HepG2 (cell line): ENCODE measurements at regions not wholly inside any gene's neighbourhood (a gene's known extent, or its start where the extent isn't known, plus 50 kb on each side); places are given as distances from the start of the nearest gene placed in this dataset.

Experiments
- ATAC-seq: fragments of 200-7000 bp; cut with Tn5 transposase; 3 replicates; pipeline ENCODE4 v1.9.1; 2020; ENCODE audit warnings: mild to moderate bottlenecking, moderate library complexity
- BruUV-seq: library from RNA; stranded (reverse); fragments of 400-500 nt; replicated peaks from 2 replicates; lab custom pipeline; 2021; lab: Mats Ljungman, UMichigan
- CTCF ChIA-PET: fragments of 300-600 bp; formaldehyde crosslinking; extraction: SDS; loops from one replicate; lab custom pipeline; 2021; ENCODE audit warnings: low total read pairs, inconsistent platforms, low intra/inter-chr PET ratio; lab: Yijun Ruan, JAX
- POLR2A ChIA-PET: fragments of 350-600 bp; sonication (Branson Sonifier 250); formaldehyde crosslinking; loops from one replicate; lab custom pipeline; 2020; ENCODE audit warnings: antibody characterized with exemption, inconsistent platforms; lab: Yijun Ruan, JAX
- DNase-seq: peaks from one replicate; pipeline ENCODE4 v3.0.0-alpha.2; 2015; ENCODE audit warnings: low spot score
- FAIRE-seq: peaks from 3 replicates; lab custom pipeline; 2011; peaks lifted over from hg19 to GRCh38; lab: Jason Lieb, UNC
- H2AFZ ChIP-seq: one replicate; pipeline ENCODE4 v1.6.1; 2011; ENCODE audit warnings: low read length, inconsistent platforms
- H3K27ac ChIP-seq: fragments of 300-600 bp; 3 replicates; pipeline ENCODE4 v1.8.0; 2011; ENCODE audit warnings: mixed run types, mild to moderate bottlenecking, mixed read lengths, low read length, inconsistent platforms; ENCODE audit not compliant: insufficient read depth; ENCODE audit errors: extremely low read length
- H3K27me3 ChIP-seq, 2 experiments: fragments of 200-600 bp in 1 of 2; 2 replicates in 1 of 2; 3 replicates in 1 of 2; pipeline versions ENCODE4 v1.6.0 to v1.8.0; 2011; ENCODE audit warnings: low read length in 2 of 2, mild to moderate bottlenecking in 2 of 2, moderate library complexity in 2 of 2, inconsistent platforms in 1 of 2; ENCODE audit not compliant: insufficient read depth in 2 of 2, control insufficient read depth in 1 of 2
- H3K36me3 ChIP-seq, 2 experiments: fragments of 200-600 bp in 1 of 2; replicated peaks in 1 of 2; 2 replicates in 1 of 2; 3 replicates in 1 of 2; pipeline versions ENCODE4 v1.5.1 to v1.8.0; 2011; ENCODE audit warnings: low read length in 2 of 2, inconsistent platforms in 1 of 2; ENCODE audit not compliant: insufficient read depth in 2 of 2, control insufficient read depth in 1 of 2
- H3K4me1 ChIP-seq: 2 replicates; pipeline ENCODE4 v1.5.1; 2012; ENCODE audit warnings: low read length, inconsistent platforms; ENCODE audit not compliant: insufficient read depth
- H3K4me2 ChIP-seq: 2 replicates; pipeline ENCODE4 v1.6.0; 2011; ENCODE audit warnings: low read depth, low read length, inconsistent platforms
- H3K4me3 ChIP-seq, 3 experiments: fragments of 200-600 bp in 1 of 3; sonication (generic), shearing (Covaris generic) in 1 of 3; replicated peaks in 1 of 3; 2 replicates each; pipeline ENCODE4 v1.5.1; 2011 to 2016; ENCODE audit warnings: low read length in 3 of 3, inconsistent platforms in 2 of 3, low read depth in 2 of 3, mild to moderate bottlenecking in 2 of 3, control low read depth in 1 of 3, mixed read lengths in 1 of 3; ENCODE audit not compliant: insufficient read depth in 1 of 3
- H3K79me2 ChIP-seq: one replicate; pipeline ENCODE4 v1.6.1; 2011; ENCODE audit warnings: low read length, inconsistent platforms; ENCODE audit not compliant: insufficient read depth
- H3K9ac ChIP-seq: 2 replicates; pipeline ENCODE4 v1.6.0; 2011; ENCODE audit warnings: mild to moderate bottlenecking, low read depth, low read length, inconsistent platforms; ENCODE audit not compliant: insufficient read depth
- H3K9me3 ChIP-seq: 2 replicates; pipeline ENCODE4 v1.5.1; 2012; ENCODE audit warnings: mild to moderate bottlenecking, low read length
- H4K20me1 ChIP-seq: 2 replicates; pipeline ENCODE4 v1.6.0; 2011; ENCODE audit warnings: inconsistent platforms, mild to moderate bottlenecking, low read length, moderate library complexity; ENCODE audit not compliant: insufficient read depth
- CREB1 ChIP-seq, 2 experiments: fragments of 450-650 bp in 1 of 2; IDR thresholded peaks; 2 replicates each; pipeline ENCODE4 v1.6.1; 2016 to 2017; ENCODE audit warnings: control low read depth in 1 of 2, mild to moderate bottlenecking in 1 of 2, missing compliant biosample characterization in 1 of 2, missing genetic modification characterization in 1 of 2
- CSRNP2 ChIP-seq: sonication (generic); formaldehyde crosslinking; conservative IDR thresholded peaks from 2 replicates; pipeline ENCODE4 v1.8.0; 2022; ENCODE audit warnings: low read depth, missing genetic modification reagents
- IKZF1 ChIP-seq: fragments of 450-650 bp; IDR thresholded peaks from 2 replicates; pipeline ENCODE4 v1.7.1; 2016
- PHF8 ChIP-seq: sonication (generic); formaldehyde crosslinking; IDR thresholded peaks from 2 replicates; pipeline ENCODE4 v1.5.0; 2020; ENCODE audit warnings: missing genetic modification reagents
- TFDP1 ChIP-seq: IDR thresholded peaks from 2 replicates; pipeline ENCODE4 v1.6.1; 2016; ENCODE audit warnings: missing compliant biosample characterization, missing genetic modification reagents, borderline replicate concordance
- ZNF800 ChIP-seq: sonication (generic); formaldehyde crosslinking; IDR thresholded peaks from 2 replicates; pipeline ENCODE4 v1.4.0; 2020; ENCODE audit warnings: missing genetic modification reagents
- WGBS: methylation state at CpG from one replicate; pipeline ENCODE4 v1.1.6; 2017; ENCODE audit warnings: low lambda C conversion rate; 5-methylcytosine and 5-hydroxymethylcytosine counted together
- in situ Hi-C: cut with HindIII; loops from 2 replicates; pipeline ENCODE4 v1.10.0; 2017; ENCODE audit warnings: low pct_unique_long_range_greater_than_20kb; ENCODE audit not compliant: extremely low pct_ligation_motif_present
- intact Hi-C: fragments of 100-400 bp; cut with micrococcal nuclease; formaldehyde crosslinking; loops from one replicate; pipeline ENCODE4 v1.10.0; 2022; ENCODE audit not compliant: unreplicated experiment
- TF ChIP-seq, protein P1 (sequence below): sonication (generic); formaldehyde crosslinking; IDR thresholded peaks from 2 replicates; pipeline ENCODE4 v1.5.0; 2020; ENCODE audit warnings: mild to moderate bottlenecking, missing genetic modification reagents

DNA sequence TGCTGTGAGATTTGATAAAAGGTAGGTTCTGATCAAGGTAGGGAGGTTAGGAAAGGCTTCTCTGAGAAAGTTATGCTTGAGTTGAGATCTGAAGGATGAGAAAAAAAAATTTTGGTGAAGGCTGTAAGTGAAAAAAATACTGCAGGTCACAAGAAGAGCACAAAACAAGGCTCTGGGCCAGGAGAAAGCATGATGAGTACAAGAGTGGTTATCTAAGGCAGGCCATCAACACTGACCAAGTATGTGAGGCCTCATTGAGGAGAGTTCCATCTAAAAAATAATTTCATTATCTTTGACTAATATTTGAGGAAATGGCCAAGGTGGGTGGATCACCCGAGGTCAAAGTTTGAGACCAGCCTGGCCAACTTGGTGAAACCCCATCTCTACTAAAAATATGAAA lies 71.6 kb upstream of the SLC4A4 start (continued):
- no peak for TF ChIP-seq CSRNP2
- TF ChIP-seq, all 625 proteins: peak for 0

DNA sequence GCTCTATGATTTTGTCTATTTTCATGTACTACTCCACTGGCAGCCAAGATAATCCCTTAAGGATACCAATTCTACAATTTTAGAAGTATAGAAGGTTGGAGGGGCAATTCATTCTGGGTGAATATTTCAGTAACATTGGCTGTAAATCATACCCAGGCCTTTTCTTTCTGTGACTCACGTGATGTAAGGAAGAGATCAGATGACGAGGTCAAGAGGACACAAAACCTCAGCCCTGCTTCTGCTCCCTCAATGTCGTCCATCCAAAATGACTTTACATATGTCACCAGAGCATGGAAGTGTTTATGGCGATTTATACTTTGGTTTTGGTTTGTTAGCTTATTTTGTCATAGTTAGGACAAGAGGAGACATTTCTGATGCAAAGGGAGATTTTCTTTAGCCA lies 70.7 kb upstream of the SLC4A4 start:
- ChIA-PET CTCF (no interaction called here), POLR2A (no interaction called here)
- Histone ChIP-seq H3K9ac (no peak overlapping the region), H3K27ac (no peak overlapping the region), H3K79me2 (no peaks in the 10 kb centered on the region), H3K4me1 (no peaks in the 10 kb centered on the region), H3K9me3 (no peaks in the 10 kb centered on the region), H3K4me2 (no peak overlapping the region), H2AFZ (no peak overlapping the region), H4K20me1 (no peaks in the 10 kb centered on the region), H3K27me3 (no peaks in the 10 kb centered on the region), H3K36me3 (no peaks in the 10 kb centered on the region)
- in situ Hi-C loops (no loop called here), intact Hi-C loops (no loop called here)
- FAIRE-seq: no peak
- no TSS peak for BruUV-seq
- no peak for ATAC-seq
- no peak for DNase-seq
- 4% methylated on average over 4 of the region's 4 CpGs for WGBS
- TF ChIP-seq CREB1 (IDR thresholded peaks at IDR 0.05) (peak; percentile 52; the same call in 1 of the 2 replicates), CREB1 (CRISPR knock-in tag; IDR thresholded peaks at IDR 0.05) (no peak), TFDP1 (CRISPR knock-in tag) (no peak)
- TF ChIP-seq, all 625 proteins: peak for 1
- no peak overlapping the region for H3K4me3 ChIP-seq

- ATAC-seq (no peak), FAIRE-seq (no peak), DNase-seq (no peak)
- H3K4me3 ChIP-seq: no peak overlapping the region
- 36% methylated on average over 5 of the region's 5 CpGs for WGBS
- H4K20me1 ChIP-seq: no peaks in the 10 kb centered on the region
- H3K79me2 ChIP-seq: no peaks in the 10 kb centered on the region
- H3K4me1 ChIP-seq: no peaks in the 10 kb centered on the region
- ChIA-PET CTCF (no interaction called here), POLR2A (no interaction called here)
- no peak overlapping the region for H2AFZ ChIP-seq
- H3K9ac ChIP-seq: no peak overlapping the region
- no peaks in the 10 kb centered on the region for H3K27me3 ChIP-seq
- no peak overlapping the region for H3K27ac ChIP-seq
- intact Hi-C loops (no loop called here), in situ Hi-C loops (no loop called here)
- H3K4me2 ChIP-seq: no peak overlapping the region
- H3K36me3 ChIP-seq: no peaks in the 10 kb centered on the region
- no TSS peak for BruUV-seq
- H3K9me3 ChIP-seq: no peaks in the 10 kb centered on the region
- no peak for TF ChIP-seq PHF8 (CRISPR knock-in tag)
- TF ChIP-seq, protein P1, sequence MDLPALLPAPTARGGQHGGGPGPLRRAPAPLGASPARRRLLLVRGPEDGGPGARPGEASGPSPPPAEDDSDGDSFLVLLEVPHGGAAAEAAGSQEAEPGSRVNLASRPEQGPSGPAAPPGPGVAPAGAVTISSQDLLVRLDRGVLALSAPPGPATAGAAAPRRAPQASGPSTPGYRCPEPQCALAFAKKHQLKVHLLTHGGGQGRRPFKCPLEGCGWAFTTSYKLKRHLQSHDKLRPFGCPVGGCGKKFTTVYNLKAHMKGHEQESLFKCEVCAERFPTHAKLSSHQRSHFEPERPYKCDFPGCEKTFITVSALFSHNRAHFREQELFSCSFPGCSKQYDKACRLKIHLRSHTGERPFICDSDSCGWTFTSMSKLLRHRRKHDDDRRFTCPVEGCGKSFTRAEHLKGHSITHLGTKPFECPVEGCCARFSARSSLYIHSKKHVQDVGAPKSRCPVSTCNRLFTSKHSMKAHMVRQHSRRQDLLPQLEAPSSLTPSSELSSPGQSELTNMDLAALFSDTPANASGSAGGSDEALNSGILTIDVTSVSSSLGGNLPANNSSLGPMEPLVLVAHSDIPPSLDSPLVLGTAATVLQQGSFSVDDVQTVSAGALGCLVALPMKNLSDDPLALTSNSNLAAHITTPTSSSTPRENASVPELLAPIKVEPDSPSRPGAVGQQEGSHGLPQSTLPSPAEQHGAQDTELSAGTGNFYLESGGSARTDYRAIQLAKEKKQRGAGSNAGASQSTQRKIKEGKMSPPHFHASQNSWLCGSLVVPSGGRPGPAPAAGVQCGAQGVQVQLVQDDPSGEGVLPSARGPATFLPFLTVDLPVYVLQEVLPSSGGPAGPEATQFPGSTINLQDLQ (CRISPR knock-in tag): no peak
- TF ChIP-seq IKZF1: no peak
- no peak for TF ChIP-seq ZNF800
These were observed 69.6 kb upstream of the SLC4A4 start for GRCh38 chr4:71269233-71269632.
